ENCODE measurements at regions not wholly inside any gene's neighbourhood (a gene's known extent, or its start where the extent isn't known, plus 50 kb on each side); places are given as distances from the start of the nearest gene placed in this dataset.

- intact Hi-C loops (cut with micrococcal nuclease) = no loop called here
These were observed 56.0 kb upstream of the CHRNA7 start for GRCh38 chr15:31974154-31974794.

GRCh38 chr15:31974855-31975829 lies 55.2 kb upstream of the CHRNA7 start:
- no peaks in the 10 kb centered on the region for H3K36me3 Mint-ChIP-seq (ENCODE audit: low read depth)
- peaks cover 1% of the 10 kb centered on the region for H3K27me3 Mint-ChIP-seq (ENCODE audit: low read depth)
- no peaks in the 10 kb centered on the region for H3K9me3 Mint-ChIP-seq
- no peak overlapping the region for H3K27ac Mint-ChIP-seq
- H3K4me1 Mint-ChIP-seq (ENCODE audit: low read depth) = peaks cover 2% of the 10 kb centered on the region
- intact Hi-C loops (cut with micrococcal nuclease) = no loop called here
- no peak overlapping the region for H3K4me3 Mint-ChIP-seq (ENCODE audit: low read depth)
- no peak for DNase-seq (ENCODE audit: low spot score)

More at GRCh38 chr15:31974154-31974794, 56.0 kb upstream of the CHRNA7 start:
- no peak for DNase-seq (ENCODE audit: low spot score)
- Mint-ChIP-seq H3K4me3 (ENCODE audit: low read depth) (no peak overlapping the region), H3K4me1 (ENCODE audit: low read depth) (peaks cover 2% of the 10 kb centered on the region), H3K27me3 (ENCODE audit: low read depth) (peaks cover 1% of the 10 kb centered on the region), H3K36me3 (ENCODE audit: low read depth) (no peaks in the 10 kb centered on the region), H3K9me3 (no peaks in the 10 kb centered on the region), H3K27ac (no peak overlapping the region)

- Mint-ChIP-seq H3K36me3 (ENCODE audit: low read depth) (no peaks in the 10 kb centered on the region), H3K4me1 (ENCODE audit: low read depth) (peaks cover 2% of the 10 kb centered on the region), H3K27ac (no peak overlapping the region), H3K27me3 (ENCODE audit: low read depth) (peaks cover 4% of the 10 kb centered on the region), H3K4me3 (ENCODE audit: low read depth) (no peak overlapping the region), H3K9me3 (no peaks in the 10 kb centered on the region)
- intact Hi-C loops (cut with micrococcal nuclease) = no loop called here
- no peak for DNase-seq (ENCODE audit: low spot score)
These were observed 54.5 kb upstream of the CHRNA7 start for GRCh38 chr15:31975830-31976229.

- Mint-ChIP-seq H3K27me3 (ENCODE audit: low read depth) (peaks cover 6% of the 10 kb centered on the region), H3K36me3 (ENCODE audit: low read depth) (no peaks in the 10 kb centered on the region)
- no peak for DNase-seq (ENCODE audit: low spot score)
These were observed 53.2 kb upstream of the CHRNA7 start for GRCh38 chr15:31977138-31977537.

DNA sequence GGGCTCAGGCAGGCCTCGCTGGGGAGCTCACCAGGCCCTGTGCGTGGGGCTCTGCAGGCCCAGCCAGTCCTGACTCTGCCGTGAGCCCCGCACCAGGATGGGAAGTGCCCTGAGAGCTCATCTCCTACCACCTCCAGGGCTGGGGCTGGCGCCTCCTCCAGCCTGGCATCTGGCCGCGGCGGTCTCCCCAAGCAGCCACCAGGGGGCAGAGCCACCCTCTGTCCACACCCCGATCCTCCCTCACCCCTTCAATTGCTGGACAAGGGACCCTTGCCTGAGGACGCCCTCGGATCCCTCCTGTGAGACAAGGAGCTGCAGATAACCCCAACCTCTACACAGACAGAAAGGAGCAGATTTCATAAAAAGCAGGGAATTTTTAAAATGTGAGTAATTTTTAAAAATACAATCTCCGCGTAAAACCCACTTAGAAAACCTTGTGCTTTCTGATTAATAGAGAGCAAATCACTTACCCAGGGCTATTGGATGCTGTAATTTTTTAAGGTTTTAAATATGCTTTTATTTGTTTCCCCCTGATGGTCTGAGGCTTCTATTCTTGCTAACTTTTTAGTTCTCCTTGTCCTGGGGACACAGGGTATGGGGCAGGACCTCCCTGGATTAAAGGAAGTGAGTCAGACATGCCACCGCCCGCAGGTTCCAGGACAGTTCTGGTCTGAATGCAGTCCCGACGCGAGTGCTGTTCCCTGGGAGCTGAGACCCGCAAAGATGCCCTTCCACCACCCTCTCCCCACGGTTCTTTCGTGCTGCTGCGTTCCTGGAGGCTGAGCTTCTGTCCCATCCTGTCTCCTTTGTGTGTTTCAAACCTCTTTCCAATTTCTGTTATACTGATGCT lies 52.3 kb upstream of the CHRNA7 start:
- Mint-ChIP-seq H3K4me1 (ENCODE audit: low read depth) (peaks cover 2% of the 10 kb centered on the region), H3K36me3 (ENCODE audit: low read depth) (no peaks in the 10 kb centered on the region), H3K27ac (no peak overlapping the region), H3K9me3 (no peaks in the 10 kb centered on the region), H3K4me3 (ENCODE audit: low read depth) (no peak overlapping the region), H3K27me3 (ENCODE audit: low read depth) (peaks cover 6% of the 10 kb centered on the region)
- intact Hi-C loops (cut with micrococcal nuclease) = no loop called here
- DNase-seq (ENCODE audit: low spot score) = peak; percentile 28

More at GRCh38 chr15:31977138-31977537, 53.2 kb upstream of the CHRNA7 start:
- intact Hi-C loops (cut with micrococcal nuclease) = no loop called here
- Mint-ChIP-seq H3K9me3 (no peaks in the 10 kb centered on the region), H3K4me1 (ENCODE audit: low read depth) (peaks cover 2% of the 10 kb centered on the region), H3K27ac (no peak overlapping the region), H3K4me3 (ENCODE audit: low read depth) (no peak overlapping the region)
